OCI-M1 (cell line): ENCODE measurements at regions not wholly inside any gene's neighbourhood (a gene's known extent, or its start where the extent isn't known, plus 50 kb on each side); places are given as distances from the start of the nearest gene placed in this dataset.

Source experiments
- DNase-seq: peaks from one replicate; lab custom pipeline; 2025; lab: John Stamatoyannopoulos, UW

DNA sequence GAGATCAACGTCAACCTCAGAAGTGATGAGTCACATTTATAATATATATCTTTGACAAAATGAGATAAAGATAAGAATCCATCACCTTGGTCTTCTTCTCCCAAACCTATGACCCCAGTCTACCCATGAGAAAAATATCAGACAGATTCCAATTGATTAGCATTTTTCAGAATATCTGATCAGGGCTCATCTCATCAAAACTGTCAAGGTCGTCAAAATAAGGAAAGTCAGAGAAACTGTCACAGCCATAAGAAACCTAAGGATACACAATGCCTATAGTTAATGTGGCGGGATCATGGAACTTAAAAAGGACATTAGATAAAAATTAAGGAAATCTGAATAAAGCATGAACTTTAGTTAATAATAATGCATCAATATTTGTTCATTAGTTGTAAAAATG, 374.1 kb downstream of the FAT4 start:
- no peak for DNase-seq

DNA sequence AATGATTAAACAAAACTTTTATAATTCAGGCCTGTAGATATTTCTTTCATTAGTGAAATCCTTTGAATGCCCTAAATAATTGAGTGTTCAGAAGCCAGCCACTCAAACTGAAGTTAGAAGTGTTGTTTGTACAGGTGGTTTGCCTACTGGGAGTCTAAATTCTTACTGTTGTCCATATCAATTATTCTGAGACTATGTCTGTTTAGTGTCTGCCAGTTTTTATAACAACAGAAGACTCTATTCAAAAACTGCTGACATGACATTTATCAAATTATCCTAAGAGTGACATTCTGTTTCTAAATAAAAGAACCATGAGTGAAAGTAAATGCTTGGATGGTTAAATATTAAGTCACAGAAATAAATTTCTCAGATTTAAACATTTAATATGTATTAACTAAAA, 375.1 kb downstream of the FAT4 start:
- no peak for DNase-seq

DNA sequence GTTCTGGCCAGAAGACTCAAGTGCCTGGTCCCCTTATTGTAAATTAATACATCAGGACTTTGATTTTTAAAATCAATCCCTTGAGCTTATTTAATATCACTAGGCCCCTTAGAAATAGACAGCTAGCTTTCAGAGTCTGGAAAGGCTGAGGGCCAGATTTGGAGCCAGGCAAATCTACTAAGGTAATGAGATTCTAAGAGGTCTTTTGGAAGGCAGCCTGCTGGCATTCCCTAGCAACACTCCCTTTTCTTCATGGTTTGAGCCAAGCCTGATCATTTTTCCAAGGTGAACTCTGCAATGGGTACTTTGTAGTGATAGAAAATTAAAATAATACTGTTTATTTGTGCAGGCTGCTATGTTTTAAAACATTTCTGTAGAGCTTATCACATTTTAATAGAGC, 378.5 kb downstream of the FAT4 start:
- DNase-seq = no peak

DNA sequence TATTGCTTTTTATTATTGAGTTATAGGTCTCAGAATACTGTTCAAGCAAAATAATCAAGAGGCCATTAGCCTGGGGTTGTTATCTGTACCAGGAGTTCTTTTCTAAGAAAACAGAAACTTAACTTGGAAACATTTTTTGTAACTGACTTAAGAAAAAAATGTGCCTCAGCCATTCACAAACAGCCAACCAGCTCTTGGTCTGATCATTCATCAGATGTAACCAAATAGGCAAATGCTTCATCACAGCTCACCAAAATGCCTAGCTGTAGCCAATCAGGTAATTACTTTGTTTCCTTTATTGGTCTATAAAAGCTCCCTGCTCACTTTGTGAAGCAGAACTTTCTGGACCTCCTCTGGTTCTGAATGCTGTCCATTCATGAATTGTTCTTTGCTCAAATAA, 387.7 kb downstream of the FAT4 start:
- no peak for DNase-seq

DNA sequence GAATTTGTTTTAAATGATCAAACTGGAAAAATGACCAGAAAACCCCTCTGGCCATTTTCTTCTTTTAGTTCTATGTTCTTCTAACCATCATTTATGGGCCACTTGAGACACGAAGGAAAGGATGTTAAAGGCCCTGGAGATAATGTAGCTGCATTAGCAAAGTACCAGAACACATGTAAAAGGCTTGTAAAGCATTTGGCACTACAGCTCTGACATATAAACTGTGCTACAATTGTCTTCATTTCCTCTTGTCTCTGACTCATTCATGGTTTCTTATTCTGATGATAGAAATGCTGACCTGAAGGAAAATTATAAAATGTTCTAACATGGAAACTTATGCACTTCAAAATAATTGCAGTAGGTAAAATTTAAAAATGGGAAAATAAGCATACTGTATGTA, 388.7 kb downstream of the FAT4 start:
- DNase-seq = no peak

DNA sequence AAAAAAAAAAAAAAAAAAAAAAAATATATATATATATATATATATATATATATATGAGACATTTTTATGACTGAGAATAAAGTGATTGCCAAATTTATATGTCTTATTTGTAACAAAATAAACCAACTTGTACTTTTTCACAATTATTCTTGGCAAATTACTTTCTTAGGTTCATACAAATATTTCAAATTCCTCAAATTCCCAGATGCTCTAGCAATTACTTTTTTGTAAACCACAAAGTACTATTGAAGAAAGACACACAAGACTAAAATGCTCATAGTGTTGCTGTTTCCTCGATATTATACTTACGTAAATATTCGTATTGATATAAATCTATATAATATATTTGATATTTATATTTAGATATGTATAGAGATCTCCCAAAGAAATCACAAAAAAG, 390.0 kb downstream of the FAT4 start:
- no peak for DNase-seq

DNA sequence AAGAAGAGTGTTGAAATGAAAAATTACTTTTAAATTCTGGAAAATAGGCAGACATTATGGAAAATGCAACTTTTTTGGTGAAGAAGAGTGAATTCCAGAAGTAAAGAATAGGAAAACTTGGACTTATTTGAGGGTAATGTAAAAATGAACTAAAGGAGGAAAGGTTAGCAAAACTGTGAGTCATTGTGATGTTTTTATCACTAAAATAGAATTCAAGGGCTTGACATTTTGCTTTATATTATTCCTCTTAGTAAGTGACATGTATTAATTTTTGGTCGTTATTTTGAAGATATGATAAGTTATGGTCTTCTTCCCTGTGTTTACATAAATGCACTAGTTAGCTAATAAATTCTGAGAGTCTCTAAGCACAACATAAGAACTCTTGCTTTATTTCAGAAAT, 390.9 kb downstream of the FAT4 start:
- no peak for DNase-seq

DNA sequence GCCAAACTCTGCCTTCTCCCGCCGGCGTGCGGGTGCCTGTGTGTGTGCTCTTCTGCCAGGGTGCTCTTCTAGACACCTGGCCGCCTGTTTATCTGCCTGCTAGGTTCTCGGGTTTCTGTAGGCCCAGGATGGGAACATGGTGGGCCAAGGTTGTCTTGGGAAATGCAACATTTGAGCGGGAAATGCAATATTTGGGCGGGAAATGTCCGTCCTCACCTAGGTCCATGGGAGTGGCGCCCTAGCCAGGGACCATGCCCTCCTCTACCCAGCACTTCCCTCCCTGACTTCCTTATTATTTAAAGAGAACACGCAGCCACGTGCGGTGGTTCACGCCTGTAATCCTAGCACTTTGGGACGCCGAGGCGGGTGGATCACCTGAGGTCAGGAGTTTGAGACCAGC, 392.6 kb downstream of the FAT4 start:
- no peak for DNase-seq

DNA sequence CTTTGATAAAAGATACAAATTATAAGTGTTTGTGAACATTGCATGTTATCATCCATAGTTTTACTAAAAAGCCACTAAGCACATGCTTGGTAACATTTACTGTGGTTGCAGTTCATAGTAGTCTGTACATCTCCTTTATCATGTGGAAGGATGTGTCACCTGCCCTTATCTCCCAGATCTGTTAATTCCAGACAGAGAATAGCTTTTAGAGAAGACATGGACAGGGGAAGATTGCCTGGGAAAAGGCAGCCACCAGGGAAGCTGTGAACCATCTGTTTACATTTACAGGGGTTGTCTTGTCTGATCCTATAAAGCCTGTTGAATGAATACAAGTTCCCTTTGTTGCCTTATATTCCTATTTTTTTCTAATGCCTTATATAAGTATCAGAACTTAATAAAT, 396.0 kb downstream of the FAT4 start:
- no peak for DNase-seq

DNA sequence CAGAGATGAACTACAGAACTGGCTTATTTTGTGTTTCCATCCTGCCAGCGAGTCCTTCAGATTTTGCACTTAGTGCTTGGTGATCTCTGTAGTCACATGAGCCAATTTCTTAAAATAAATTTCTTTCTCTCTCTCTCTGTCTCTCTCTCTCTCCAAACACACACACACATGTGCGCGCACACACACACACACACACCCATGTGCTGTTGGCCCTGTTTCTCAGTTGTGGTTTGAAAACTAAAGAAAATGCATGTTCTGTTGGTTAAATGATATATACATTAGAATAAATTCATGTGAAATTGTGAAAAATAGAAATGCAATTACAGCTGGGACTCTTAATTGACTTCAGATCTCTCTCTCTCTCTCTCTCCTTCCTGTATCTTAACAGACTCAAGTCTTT, 399.3 kb downstream of the FAT4 start:
- no peak for DNase-seq

DNA sequence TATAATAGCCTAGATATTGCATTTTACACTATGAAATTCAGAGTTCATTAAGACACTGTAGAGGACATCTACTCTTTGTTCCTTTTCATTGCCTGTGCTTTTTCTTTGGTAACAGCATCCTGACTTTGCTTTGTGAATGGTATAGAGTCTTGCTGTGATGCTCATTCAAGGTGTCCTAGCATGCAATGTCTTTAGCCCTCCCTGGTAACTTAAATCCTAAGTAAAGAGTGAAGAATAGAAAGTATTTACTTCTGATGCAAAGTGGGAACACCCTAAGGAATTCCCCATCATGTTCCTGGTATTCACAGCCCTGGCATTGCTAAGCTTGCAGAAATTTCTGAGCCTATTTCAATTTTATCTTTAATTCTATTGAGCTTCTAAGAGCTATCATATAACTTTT, 400.1 kb downstream of the FAT4 start:
- DNase-seq = no peak

DNA sequence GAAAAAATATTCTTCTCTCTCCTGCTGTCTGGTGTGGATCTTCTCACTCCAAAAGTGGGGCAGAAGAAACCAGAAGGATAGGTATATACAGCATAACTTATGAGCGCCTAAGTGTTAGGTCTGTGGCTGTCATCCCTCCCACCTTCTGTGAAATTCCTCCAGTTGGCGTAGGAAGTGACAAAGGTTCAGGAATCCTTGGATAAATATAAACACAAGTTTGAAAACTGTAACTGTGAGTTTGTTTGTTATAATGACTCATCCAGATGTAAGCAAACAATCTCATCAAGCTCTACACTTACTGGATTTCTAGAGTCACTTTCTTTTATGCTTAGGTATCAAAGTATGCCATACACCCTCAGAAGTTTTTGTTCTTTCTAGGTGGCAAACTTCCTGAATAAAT, 405.2 kb downstream of the FAT4 start:
- DNase-seq = no peak

DNA sequence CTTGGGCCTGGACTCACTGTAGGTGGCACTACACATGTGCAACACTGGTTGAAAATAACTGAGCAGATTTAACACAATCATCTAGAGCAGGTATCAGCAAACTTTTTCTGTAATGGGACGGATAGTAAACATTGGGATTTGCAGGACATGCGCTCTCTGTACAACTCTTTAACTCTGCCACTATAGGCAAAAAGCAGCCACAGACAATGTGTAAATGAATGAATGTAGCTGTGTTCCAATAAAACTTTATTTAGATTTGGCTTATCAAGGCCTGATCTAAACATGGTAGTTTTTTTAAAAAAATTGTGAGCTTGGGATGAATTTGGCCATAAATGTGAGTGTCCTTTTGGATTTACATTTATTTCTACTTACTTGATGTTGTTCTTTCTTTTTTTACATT, 407.3 kb downstream of the FAT4 start:
- DNase-seq = no peak

DNA sequence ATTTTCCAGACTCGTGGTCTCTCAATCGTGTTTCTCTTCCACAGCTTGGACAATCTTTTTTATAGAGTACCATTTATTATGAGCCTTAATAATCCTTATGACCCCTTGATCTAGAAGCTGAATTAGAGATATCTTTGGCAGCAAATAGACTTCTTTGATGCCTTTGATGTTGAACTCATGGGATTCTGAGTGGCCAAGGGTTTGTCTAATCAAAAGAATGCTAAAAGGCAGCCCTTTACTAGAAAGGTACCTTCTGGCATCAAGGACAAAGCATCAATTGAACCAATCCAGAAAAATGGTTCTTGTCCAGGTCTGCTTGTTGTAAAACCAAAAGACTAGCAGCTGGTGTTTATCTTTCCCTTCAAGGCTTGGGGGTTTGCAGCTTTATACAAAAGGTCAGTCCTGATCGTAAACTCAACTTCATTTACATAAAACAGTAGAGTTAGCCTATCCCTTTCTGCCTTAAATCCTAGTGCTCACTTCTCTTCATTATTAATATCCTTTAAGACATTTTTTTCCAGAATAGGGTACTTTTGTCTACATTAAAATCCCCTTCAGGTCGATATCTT, 411.3 kb downstream of the FAT4 start:
- DNase-seq = no peak

DNA sequence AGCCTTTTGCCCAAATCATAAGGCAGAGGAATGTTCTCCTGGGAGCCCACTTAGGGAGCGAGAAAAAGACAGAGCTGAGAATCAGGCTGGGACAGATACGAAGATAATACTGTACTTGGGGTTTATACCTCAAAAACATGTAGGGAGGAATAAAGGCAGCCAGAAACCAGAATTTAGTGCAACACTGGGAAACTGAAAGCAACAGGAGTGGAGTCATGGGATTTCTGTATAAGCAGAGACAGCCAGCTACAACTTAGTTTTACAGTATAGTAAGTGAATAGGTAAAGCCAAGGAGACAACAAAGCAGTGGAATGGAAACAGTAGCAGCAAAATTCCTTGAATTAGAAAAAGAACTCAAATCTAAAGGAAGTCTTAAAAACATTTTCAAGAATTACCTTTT, 413.2 kb downstream of the FAT4 start:
- DNase-seq = no peak

DNA sequence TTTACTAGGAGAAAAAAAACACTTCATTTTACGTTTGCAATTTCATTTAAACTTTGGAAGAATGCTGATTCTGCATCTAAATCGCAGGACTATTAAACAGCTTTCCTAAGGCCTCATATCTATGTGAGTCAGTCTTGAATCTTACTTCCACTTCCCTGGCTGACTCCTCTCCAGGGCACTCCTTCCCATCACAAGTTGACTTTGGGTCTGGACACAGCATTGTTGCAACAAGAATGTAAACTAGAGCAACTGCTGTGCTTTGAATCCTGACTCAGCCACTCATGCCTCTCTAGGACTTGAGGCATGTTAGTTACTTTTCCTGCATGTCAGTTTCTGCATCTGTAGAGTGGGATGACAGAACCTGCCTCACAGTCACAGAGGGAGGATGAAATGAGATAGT, 413.8 kb downstream of the FAT4 start:
- no peak for DNase-seq

DNA sequence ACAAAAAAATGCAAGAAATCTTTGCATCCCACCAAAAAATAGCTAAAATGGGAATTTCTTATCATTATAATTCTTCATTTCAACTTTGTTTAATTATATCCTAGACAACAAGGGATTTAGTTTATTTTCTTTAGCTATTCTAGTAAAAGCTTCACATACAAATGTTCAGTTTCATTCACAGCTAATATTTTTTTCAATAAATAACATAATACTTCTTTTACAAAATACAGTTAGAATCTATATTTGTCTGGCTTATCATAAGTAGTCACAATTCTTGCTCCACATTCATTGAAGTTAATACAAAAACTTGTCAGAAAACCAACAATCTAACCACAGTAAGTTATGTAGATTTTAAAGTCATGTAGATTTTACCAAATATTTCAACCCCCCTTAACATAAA, 414.4 kb downstream of the FAT4 start:
- DNase-seq = no peak

DNA sequence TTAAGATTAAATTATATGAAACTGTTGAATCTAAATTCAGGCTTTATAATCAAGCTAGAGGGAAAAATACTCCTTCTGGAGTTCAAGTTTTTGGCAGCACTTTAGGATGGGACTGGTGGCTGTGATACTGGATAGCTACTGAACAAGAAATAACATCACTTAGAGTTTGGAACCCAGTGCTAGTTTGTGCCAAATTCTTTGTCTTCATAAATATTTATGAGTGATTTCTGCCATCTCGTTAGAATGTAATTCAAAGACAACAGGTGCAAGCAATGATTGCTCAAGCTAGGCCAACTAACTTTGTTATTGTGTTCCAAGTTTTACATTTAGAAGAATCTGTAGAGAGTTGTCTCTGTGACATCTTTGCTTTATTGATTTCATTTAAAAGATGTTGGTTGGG, 417.9 kb downstream of the FAT4 start:
- DNase-seq = no peak

DNA sequence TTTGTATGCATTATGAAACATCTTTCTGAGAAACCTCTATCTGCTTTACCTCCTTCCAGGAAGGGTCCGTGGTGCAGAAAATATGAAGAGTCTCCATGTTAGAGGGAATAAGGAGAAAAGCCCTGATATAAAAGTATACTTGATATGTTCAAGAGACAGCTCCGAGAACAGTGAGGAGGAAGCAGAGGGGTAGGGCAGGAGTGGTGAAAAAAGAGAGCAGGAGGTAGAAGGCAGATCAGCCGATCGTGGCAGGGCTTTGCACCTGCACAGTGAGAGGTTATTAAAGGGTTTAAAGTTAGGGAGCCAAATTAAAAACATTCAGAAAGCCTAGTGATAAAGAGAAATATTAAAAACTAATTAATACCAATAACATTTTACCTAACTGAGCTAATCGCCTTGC, 419.7 kb downstream of the FAT4 start:
- DNase-seq = no peak

DNA sequence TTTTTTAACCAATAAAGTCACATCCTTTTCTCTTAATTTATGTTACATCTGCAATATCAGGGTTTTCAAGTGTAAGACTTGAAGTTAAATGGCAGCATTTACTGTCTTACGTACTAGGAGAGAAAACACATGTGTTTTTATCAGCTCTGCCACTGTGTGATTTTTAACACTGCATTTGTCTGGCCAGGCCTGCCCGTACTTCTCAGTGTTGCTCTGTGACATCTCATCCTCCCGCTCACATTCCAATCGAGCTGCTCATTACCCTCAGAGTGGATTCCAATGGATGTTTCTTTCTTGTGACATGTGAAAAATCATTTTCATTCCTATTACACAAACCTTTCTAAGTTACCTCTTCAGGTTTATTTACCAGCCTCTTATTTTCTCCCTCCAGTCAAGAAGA, 420.3 kb downstream of the FAT4 start:
- DNase-seq = no peak

DNA sequence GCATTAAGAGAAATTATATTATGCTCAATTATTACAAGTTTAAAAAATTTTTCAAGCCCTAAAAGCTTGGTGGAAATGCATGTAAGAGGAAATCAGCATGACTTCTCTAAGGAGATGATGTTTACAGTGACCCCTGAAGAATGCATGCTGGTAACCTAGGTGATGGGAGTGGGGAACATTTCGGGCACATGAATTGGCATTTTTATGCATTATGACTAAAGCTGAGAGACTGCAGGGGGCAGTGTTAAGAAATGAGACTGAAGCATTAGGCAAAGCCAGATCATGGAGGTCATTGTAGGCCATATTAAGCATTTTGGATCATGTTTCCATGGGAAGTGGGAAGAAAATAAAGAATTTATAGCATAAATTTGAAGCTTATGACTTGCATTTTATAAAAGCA, 421.3 kb downstream of the FAT4 start:
- peak; percentile 35 for DNase-seq

DNA sequence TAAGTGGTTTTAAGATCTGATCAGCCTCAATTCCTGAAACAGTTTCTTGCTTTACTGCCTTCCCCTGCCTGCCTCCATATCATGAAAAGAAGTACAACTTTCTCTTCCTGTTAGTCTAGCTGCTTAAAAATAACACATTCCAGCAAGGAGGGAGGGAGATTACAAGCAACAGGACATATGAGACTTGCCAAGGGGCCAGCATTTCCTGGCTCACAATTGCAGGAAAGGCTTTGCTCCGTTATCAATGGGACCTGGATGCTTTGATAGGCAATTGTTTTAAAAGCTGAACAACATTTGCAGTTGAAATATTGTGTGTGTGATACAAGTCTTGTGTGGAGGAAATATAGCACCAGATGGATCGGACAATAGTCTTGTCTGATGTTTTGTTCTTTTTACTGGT, 425.0 kb downstream of the FAT4 start:
- no peak for DNase-seq

DNA sequence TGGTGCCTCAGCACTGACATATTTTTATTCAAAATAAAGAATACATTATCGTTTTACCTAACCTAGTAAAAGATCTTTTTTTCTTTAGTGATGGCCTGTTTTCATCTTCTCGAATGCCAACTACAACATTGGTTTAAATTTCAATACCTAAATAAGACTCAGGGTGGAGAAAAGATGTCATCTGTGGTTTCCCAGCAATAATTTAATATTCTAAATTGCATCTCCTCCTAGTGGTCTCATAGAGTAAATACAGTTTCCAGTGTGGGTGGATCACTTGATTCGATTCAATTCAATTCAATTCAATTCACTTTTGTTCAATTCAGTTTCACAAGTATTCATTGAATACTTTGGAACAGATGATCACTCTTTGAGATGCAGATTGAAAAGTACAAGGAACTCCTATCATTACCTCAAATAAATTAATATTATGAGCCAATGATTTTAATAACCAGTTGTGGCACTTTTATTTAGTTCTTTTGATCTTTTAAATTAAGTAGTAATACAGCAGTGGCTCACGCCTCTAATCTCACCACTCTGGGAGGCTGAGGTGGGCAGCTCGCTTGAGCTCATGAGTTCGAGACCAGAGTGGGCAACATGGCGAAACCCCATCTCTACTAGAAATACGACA, 427.2 kb downstream of the FAT4 start:
- DNase-seq = peak; percentile 64

DNA sequence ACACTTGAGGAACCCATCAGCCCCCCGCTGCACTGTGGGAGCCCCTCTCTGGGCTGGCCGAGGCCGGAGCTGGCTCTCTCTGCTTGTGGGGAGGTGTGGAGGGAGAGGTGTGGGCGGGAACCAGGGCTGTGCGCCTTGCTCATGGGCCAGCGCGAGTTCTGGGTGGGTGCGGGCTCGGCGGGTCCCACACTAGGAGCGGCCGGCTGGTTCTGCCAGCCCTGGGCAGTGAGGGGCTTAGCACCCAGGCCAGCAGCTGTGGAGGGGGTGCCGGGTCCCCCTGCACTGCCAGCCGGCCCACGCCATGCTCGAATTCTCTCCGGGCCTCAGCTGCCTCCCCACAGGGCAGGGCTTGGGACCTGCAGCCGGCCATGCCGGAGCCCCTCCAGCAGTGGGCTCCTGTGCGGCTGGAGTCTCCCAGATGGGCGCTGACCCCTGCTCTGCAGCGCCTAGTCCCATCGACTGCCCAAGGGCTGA, 430.2 kb downstream of the FAT4 start:
- DNase-seq = no peak

DNA sequence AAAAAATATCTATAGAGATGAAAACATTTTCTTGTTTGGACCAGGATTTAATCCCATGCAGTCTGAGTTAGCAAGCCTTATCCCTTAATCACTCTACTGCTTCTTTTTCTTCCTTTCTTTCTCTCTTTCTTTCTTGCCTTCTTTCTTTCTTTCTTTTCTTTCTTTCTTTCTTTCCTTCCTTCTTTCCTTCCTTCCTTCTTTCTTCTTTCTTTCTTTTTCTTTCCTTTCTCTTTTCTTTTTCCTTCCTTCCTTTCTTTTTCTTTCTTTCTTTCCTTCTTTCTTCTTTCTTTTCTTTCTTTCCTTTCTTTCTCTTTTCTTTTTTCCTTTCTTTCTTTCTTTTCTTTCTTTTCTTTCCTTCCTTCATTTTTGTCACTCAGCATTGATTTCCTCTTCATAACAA, 434.6 kb downstream of the FAT4 start:
- DNase-seq = no peak
